GM21381 (cell line): ENCODE measurements at regions not wholly inside any gene's neighbourhood (a gene's known extent, or its start where the extent isn't known, plus 50 kb on each side); places are given as distances from the start of the nearest gene placed in this dataset.

Experiments used
- ATAC-seq: cut with Tn5 transposase; IDR thresholded peaks from one replicate; pipeline ENCODE4 v1.9.1; 2021; ENCODE audit warnings: mild to moderate bottlenecking, moderate library complexity; ENCODE audit not compliant: unreplicated experiment

- ATAC-seq: no peak
Measured at GRCh38 chr15:39165020-39165706, 415.7 kb upstream of the THBS1 start.

- ATAC-seq: no peak
Measured at GRCh38 chr15:39167164-39168058, 413.5 kb upstream of the THBS1 start.

DNA sequence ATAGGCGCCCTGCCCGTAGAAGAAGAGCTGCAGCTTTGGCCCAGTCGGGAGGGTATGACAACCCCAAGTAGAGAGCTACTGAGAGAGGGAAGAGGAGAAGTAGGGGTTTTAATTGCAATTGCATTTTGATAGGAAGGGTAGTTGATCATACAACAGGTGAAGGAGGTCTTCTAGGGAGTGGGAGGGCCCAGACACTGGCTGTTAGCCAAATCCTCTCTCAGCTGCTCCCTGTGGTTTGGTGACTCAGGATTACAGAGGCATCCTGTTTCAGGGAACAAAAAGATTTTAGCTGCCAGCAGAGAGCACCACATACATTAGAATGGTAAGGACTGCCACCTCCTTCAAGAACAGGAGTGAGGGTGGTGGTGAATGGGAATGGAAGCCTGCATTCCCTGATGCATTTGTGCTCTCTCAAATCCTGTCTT, 408.9 kb upstream of the THBS1 start:
- ATAC-seq: no peak

GRCh38 chr15:39172380-39173281, 408.2 kb upstream of the THBS1 start:
- no peak for ATAC-seq

GRCh38 chr15:39173426-39173825, 407.5 kb upstream of the THBS1 start:
- ATAC-seq: no peak

GRCh38 chr15:39174332-39174731, 406.5 kb upstream of the THBS1 start:
- ATAC-seq: no peak

DNA sequence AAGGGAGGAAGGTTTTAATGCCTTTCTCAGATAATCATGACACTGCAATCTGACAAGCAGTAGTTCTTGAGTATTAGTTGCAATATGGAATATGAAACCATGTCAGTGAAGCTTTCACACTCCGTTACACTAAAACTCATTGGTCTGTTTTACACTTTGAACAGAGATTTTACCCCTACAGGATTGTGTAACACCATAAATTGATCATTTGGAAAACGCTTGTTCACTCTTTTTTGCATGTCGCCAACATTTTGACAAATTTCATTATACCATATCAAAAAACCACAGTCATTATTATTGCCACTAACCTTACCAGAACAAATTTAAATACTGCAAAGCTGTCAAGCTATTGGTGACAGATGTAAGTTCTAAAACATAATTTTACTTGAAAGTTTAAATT, 404.8 kb upstream of the THBS1 start:
- ATAC-seq: no peak

DNA sequence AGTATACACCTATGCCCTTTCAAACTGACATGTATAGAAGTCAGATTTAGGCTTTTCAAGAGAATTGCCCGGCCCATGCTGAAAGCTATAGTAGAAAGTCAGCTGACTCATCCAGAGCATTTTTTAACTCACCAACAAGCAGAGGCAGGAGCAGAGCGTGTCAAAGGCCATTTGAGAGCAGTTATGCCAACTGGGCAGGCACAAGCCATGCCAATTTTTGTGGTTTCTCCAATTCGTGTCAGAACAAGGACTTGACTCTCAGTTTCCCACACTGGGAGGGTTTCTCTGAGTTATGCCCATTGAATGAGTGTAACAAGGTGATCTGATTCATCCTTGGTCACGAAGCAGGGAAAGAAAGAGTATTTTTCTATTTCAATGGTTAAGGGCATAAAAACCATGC, 403.3 kb upstream of the THBS1 start:
- ATAC-seq: no peak

DNA sequence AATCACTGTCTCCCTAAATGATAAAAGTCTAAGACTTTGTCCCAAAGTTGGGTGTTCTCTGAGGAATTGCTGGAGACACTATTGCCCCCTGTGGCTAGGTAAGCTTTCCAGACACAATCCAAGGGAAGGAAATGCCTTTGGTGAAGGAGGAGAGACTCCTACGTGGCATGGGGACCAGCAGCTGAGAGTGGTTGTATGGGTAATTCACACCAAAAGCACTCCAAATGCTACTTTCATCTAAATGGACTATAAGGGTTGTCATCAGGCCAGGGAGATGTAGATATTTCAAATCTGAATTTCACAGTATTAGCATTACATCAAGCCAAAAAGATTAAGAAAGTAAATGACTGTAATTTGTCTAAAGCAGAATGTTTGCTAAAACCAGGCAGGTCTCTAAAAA, 400.8 kb upstream of the THBS1 start:
- no peak for ATAC-seq

- ATAC-seq: no peak
Measured at GRCh38 chr15:39180483-39180933, 400.4 kb upstream of the THBS1 start.

DNA sequence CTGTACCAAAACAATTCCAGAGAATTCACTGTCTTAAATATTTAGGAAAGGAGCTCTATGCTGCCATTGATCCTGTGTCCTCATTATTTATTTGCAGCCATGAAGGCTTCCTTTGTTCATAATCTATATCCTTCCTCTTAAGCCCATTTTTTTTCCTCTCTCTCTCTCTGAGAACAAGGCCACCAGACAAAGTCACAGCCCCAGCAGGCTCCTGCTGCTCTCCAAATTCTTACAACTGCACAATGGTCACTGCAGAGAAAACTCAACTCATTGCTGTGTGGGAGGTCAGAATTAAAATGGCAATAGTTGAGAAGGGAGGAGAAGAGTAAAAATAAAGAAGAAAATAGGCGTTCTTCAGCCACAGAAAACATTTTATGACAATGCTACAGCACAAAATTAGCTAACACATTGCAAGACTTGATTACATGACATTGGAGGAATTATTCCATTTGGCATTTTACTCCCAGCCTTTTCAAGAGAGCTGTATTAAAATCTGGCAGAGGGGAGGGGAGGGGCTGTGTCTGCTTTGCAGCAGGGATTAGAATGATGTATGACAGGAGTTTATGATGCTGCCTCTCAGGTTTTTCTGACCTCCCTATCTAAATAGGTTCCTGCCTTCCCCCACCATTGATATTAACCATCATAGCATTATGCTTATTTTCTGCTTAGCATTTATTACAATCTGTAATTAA, 399.7 kb upstream of the THBS1 start:
- ATAC-seq: no peak

DNA sequence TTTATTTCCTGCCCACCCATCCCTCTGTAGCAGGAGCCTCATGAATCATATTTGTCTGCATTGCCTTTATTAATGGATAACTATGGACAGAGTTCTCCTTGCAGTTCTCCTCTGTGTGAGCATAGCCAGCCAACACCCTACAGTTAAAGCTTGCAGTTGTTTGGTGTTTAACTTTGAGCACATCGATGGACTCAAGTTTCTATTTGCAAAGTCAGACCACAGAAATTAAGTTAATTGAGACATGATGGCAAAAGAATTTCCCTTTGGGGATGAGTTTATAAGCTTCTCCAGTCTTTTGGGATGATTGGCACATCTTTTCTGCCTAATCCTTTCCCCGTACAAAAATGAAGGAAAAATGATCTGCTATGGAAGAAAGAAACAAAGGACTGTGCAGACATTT, 398.9 kb upstream of the THBS1 start:
- ATAC-seq: no peak

- no peak for ATAC-seq
Measured at GRCh38 chr15:39183164-39183881, 397.6 kb upstream of the THBS1 start.

GRCh38 chr15:39184701-39185390, 396.0 kb upstream of the THBS1 start:
- ATAC-seq: no peak

DNA sequence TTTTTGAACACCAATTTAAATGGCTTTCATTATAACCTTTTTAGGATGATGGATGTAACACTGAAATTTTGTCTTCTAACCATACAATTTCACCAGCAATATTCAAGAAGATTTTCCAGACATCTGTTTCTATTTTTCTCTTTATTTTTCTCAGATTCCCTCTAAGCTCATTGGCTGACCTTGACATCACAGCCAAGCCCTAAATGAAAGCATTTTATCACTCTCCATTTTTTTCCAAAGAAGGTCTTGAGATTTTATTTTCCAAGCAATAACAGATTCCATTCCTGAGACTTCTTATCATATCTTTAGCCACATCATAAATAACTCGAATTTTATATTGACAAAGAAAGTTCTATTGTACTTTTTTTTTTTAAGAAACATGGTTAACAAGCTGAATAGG, 392.6 kb upstream of the THBS1 start:
- no peak for ATAC-seq

DNA sequence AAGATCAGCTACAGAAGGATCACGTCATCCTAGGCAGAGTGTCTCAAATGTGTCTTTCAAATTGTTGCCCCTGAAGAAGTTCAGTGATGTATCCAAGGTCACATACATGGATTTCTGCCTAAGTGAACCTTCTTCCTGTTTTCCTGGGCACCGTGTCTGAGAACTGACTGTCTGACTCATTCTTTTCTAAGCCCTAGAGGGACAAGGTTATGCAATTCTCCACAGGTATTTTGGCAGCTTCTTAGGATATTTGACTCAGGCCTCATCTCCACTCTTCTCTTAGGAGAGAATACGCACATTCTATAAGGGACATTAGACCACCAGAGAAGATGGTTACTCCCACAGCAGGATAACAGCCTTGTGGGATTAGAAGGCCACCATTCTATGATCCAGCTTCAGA, 391.9 kb upstream of the THBS1 start:
- ATAC-seq: no peak

DNA sequence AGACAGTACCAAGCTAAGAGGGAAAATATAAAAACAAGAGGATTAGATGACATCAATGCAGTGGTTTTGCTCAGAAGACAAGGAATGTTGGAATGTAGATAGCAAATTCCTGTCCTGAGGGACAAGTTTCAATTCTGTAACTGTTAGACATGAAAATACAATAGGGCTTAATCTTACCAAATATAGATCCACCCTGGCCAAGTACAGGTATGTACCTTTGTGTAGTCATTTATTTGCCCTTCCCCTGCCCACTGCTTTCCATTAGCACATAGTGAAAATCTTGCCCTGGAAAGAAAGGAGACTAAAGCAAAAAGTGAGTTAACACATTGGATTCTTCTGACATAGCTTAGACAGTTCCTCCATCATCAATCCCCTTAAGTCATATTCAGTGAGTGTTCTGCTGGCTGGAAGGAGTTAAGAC, 389.0 kb upstream of the THBS1 start:
- no peak for ATAC-seq

GRCh38 chr15:39192351-39192750, 388.5 kb upstream of the THBS1 start:
- ATAC-seq: no peak

DNA sequence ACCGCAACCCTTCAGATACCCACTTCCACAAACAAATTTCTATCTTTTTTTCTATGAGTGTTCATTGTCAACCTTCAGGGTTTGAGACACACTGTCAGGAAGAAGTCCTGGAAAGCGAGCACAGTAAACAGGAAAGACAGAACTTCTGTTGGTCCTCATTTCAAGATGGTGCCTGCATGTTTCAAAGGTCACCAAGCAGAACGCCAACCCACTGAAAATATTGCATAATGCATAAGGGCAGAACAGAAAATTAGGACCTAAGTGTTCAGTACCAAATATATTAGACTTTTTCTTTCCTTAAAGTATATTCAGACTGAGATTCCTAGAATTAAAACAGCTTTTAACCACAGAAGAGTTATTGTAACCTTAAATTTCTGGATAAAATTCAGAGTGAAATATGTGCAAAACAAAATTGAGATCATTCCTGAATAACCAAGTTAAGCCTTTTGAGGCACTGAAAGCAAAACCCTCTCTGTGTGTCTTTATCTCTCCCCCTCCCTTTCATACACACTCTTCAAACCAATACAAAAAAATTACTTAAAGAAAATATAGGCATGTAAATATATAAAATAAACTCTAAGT, 387.8 kb upstream of the THBS1 start:
- ATAC-seq: no peak
